B cell (primary cell): ENCODE measurements at regions not wholly inside any gene's neighbourhood (a gene's known extent, or its start where the extent isn't known, plus 50 kb on each side); places are given as distances from the start of the nearest gene placed in this dataset.

ENCODE experiments used
- ATAC-seq: fragments of 200-7000 bp; cut with Tn5 transposase; one replicate; pipeline ENCODE4 v1.10.0; 2021; ENCODE audit warnings: low read depth, mild to moderate bottlenecking, moderate number of reproducible peaks, moderate library complexity
- CTCF ChIA-PET: fragments of 350-600 bp; sonication (Branson Sonifier 250); formaldehyde crosslinking; loops from one replicate; lab custom pipeline; 2021; ENCODE audit warnings: antibody characterized with exemption, inconsistent platforms; lab: Charles Lee
- POLR2A ChIA-PET: fragments of 350-600 bp; sonication (Branson Sonifier 250); formaldehyde crosslinking; loops from one replicate; lab custom pipeline; 2021; ENCODE audit warnings: antibody characterized with exemption; lab: Charles Lee
- DNase-seq: peaks from one replicate; pipeline ENCODE4 v3.0.0; 2013
- H2AFZ ChIP-seq: 2 replicates; pipeline ENCODE4 v1.6.1; 2012; ENCODE audit warnings: mild to moderate bottlenecking, low read depth, low read length; ENCODE audit not compliant: insufficient read depth, poor library complexity, severe bottlenecking
- H3K27ac ChIP-seq, 2 donors: 1 replicate in 1 of 2; 2 replicates in 1 of 2; pipeline ENCODE4 v1.5.1; 2012 to 2013; ENCODE audit warnings: low read length in 2 of 2, mild to moderate bottlenecking in 2 of 2, moderate library complexity in 1 of 2
- H3K27me3 ChIP-seq, 4 experiments: fragments of 200-600 bp in 1 of 4; sonication (generic) in 1 of 4; replicated peaks in 1 of 4; 1 replicate in 2 of 4; 2 replicates in 2 of 4; pipeline versions ENCODE4 v1.6.1 to v1.7.0; 2013 to 2016; ENCODE audit warnings: low read length in 3 of 4, mild to moderate bottlenecking in 2 of 4, mixed read lengths in 1 of 4, moderate library complexity in 1 of 4; ENCODE audit not compliant: insufficient read depth in 4 of 4, control insufficient read depth in 3 of 4; ENCODE audit errors: control extremely low read depth in 1 of 4
- H3K36me3 ChIP-seq, 2 experiments: replicated peaks in 1 of 2; 1 replicate in 1 of 2; 2 replicates in 1 of 2; pipeline versions ENCODE4 v1.6.1 to v1.7.1; 2013; ENCODE audit warnings: low read length in 1 of 2; ENCODE audit not compliant: insufficient read depth in 2 of 2, control insufficient read depth in 1 of 2; ENCODE audit errors: control extremely low read depth in 1 of 2, extremely low read depth in 1 of 2
- H3K4me1 ChIP-seq, 2 donors: fragments of 200-600 bp in 1 of 2; sonication (generic) in 1 of 2; 1 replicate in 1 of 2; 2 replicates in 1 of 2; pipeline versions ENCODE4 v1.5.1 to v1.6.1; 2013 to 2017; ENCODE audit warnings: low read length in 2 of 2; ENCODE audit not compliant: control insufficient read depth in 2 of 2, insufficient read depth in 2 of 2
- H3K4me2 ChIP-seq: replicated peaks from 2 replicates; pipeline ENCODE3; 2012; ENCODE audit warnings: mild to moderate bottlenecking, low read depth, low read length; ENCODE audit not compliant: poor library complexity, severe bottlenecking
- H3K4me3 ChIP-seq, 5 experiments: fragments of 200-600 bp in 1 of 5; sonication (generic) in 1 of 5; 1 replicate in 3 of 5; 2 replicates in 2 of 5; pipeline versions ENCODE4 v1.5.1 to v1.7.0; 2011 to 2016; ENCODE audit warnings: low read length in 4 of 5, mild to moderate bottlenecking in 4 of 5, low read depth in 2 of 5, control low read depth in 1 of 5, moderate library complexity in 1 of 5; ENCODE audit not compliant: insufficient read depth in 1 of 5; ENCODE audit errors: control extremely low read depth in 1 of 5, extremely low read depth in 1 of 5
- H3K79me2 ChIP-seq: fragments of 200-600 bp; sonication (generic); one replicate; pipeline ENCODE4 v1.6.0; 2016; ENCODE audit warnings: low read length; ENCODE audit not compliant: control insufficient read depth, insufficient read depth
- H3K9ac ChIP-seq: fragments of 200-600 bp; sonication (generic); 2 replicates; pipeline ENCODE4 v1.6.1; 2017; ENCODE audit warnings: mild to moderate bottlenecking, low read length, moderate library complexity
- H3K9me3 ChIP-seq, 3 donors: one replicate each; pipeline versions ENCODE4 v1.6.1 to v1.7.1; 2013; ENCODE audit warnings: low read length in 2 of 3; ENCODE audit not compliant: control insufficient read depth in 2 of 3, insufficient read depth in 1 of 3; ENCODE audit errors: control extremely low read depth in 1 of 3
- H4K20me1 ChIP-seq: 2 replicates; pipeline ENCODE4 v1.6.0; 2012; ENCODE audit warnings: mild to moderate bottlenecking, low read length; ENCODE audit not compliant: insufficient read depth, control insufficient read depth, poor library complexity, severe bottlenecking
- H3K27ac Mint-ChIP-seq: one replicate; pipeline ENCODE4 v1.8.0; 2021; ENCODE audit warnings: mixed read lengths
- H3K27me3 Mint-ChIP-seq: one replicate; pipeline ENCODE4 v1.8.0; 2021; ENCODE audit warnings: mixed read lengths
- H3K4me1 Mint-ChIP-seq: one replicate; pipeline ENCODE4 v1.8.0; 2021; ENCODE audit warnings: mixed read lengths
- H3K4me3 Mint-ChIP-seq: one replicate; pipeline ENCODE4 v1.8.0; 2021; ENCODE audit warnings: mixed read lengths
- H3K9me3 Mint-ChIP-seq: one replicate; pipeline ENCODE4 v1.8.0; 2022; ENCODE audit warnings: mixed read lengths; ENCODE audit not compliant: insufficient read depth
- EZH2 ChIP-seq: IDR thresholded peaks from 2 replicates; pipeline ENCODE4 v1.6.1; 2012; ENCODE audit warnings: borderline replicate concordance, low read depth, mild to moderate bottlenecking, moderate library complexity, low read length; ENCODE audit not compliant: insufficient read depth, poor library complexity, severe bottlenecking
- WGBS: methylation state at CpG from one replicate; pipeline ENCODE4 v1.1.5; 2013; ENCODE audit warnings: missing lambda C conversion rate; ENCODE audit not compliant: insufficient coverage; 5-methylcytosine and 5-hydroxymethylcytosine counted together
- intact Hi-C: fragments of 100-400 bp; cut with micrococcal nuclease; formaldehyde crosslinking; loops from one replicate; pipeline ENCODE4 v1.10.0; 2022
- TF ChIP-seq, protein P1 (sequence below): fragments of 200-600 bp; IDR thresholded peaks from one replicate; pipeline ENCODE4 v1.8.0; 2022; ENCODE audit warnings: antibody characterized with exemption, mild to moderate bottlenecking

DNA sequence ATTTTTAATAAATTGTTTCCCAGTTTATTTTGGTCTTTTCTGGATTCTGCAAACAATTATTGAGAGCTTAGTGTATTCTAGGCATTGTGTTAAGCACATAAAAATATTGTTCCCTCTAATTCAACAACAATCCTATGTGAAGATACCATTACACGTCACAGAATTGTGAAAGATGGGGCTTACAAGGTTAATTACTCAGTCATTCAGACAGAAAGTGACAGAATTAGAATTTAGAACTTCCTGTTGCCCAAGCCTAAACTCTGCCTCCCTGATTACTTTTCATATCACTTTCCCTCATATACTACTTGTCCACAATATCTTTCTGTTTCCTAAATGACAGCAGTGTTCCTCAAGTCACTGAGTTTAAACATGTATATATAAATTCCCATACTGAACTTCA lies 186.7 kb upstream of the VEGFC start:
- ATAC-seq (no peak), DNase-seq (no peak)
- H3K27me3 ChIP-seq = no peaks in the 10 kb centered on the region
- no peak overlapping the region for H3K4me3 ChIP-seq
- intact Hi-C loops = no loop called here
- H3K4me2 ChIP-seq = no peak overlapping the region
- H3K9ac ChIP-seq = no peak overlapping the region
- no peak overlapping the region for H2AFZ ChIP-seq
- no peak overlapping the region for H3K27ac ChIP-seq
- CTCF ChIA-PET = no interaction called here
- WGBS = no CpG with 5 or more reads among the region's 1 CpG
- Mint-ChIP-seq H3K27ac (no peak overlapping the region), H3K4me1 (no peaks in the 10 kb centered on the region), H3K27me3 (no peaks in the 10 kb centered on the region), H3K4me3 (no peak overlapping the region), H3K9me3 (no peaks in the 10 kb centered on the region)
- TF ChIP-seq EZH2 = no peak
- TF ChIP-seq, protein P1, sequence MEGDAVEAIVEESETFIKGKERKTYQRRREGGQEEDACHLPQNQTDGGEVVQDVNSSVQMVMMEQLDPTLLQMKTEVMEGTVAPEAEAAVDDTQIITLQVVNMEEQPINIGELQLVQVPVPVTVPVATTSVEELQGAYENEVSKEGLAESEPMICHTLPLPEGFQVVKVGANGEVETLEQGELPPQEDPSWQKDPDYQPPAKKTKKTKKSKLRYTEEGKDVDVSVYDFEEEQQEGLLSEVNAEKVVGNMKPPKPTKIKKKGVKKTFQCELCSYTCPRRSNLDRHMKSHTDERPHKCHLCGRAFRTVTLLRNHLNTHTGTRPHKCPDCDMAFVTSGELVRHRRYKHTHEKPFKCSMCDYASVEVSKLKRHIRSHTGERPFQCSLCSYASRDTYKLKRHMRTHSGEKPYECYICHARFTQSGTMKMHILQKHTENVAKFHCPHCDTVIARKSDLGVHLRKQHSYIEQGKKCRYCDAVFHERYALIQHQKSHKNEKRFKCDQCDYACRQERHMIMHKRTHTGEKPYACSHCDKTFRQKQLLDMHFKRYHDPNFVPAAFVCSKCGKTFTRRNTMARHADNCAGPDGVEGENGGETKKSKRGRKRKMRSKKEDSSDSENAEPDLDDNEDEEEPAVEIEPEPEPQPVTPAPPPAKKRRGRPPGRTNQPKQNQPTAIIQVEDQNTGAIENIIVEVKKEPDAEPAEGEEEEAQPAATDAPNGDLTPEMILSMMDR = no peak
- H3K9me3 ChIP-seq = no peaks in the 10 kb centered on the region
- no peaks in the 10 kb centered on the region for H3K79me2 ChIP-seq
- no peaks in the 10 kb centered on the region for H3K4me1 ChIP-seq
- H4K20me1 ChIP-seq = no peaks in the 10 kb centered on the region
- POLR2A ChIA-PET = no interaction called here
- no peaks in the 10 kb centered on the region for H3K36me3 ChIP-seq

DNA sequence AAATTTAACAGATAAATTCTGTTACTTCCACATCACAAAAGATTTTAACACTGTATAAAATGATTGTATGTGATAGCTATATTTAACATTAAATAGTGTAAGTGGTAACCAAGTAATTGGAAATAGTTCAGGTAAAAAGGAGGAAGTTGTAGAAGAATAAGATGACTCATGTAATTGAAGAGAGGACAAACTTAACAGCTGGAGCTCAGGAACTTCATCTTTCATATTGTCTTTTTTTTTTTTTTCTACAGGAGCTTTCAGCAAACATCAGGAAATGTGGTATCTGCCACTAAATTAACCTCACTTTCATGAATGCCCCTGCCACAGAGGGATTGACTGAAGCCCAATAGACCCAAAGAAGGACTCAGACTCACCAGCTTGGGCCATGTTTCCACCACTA lies 188.4 kb upstream of the VEGFC start:
- POLR2A ChIA-PET = no interaction called here

More for the DNA sequence above, 188.4 kb upstream of the VEGFC start:
- Histone ChIP-seq H3K27ac (no peak overlapping the region), H4K20me1 (no peaks in the 10 kb centered on the region), H2AFZ (no peak overlapping the region), H3K4me3 (no peak overlapping the region), H3K4me1 (no peaks in the 10 kb centered on the region), H3K9me3 (no peaks in the 10 kb centered on the region), H3K79me2 (no peaks in the 10 kb centered on the region), H3K4me2 (no peak overlapping the region), H3K27me3 (no peaks in the 10 kb centered on the region), H3K9ac (no peak overlapping the region), H3K36me3 (no peaks in the 10 kb centered on the region)
- no peak for TF ChIP-seq EZH2
- TF ChIP-seq, protein P1 = no peak
- Mint-ChIP-seq H3K4me1 (no peaks in the 10 kb centered on the region), H3K4me3 (no peak overlapping the region), H3K9me3 (peaks cover 2% of the 10 kb centered on the region), H3K27ac (no peak overlapping the region), H3K27me3 (no peaks in the 10 kb centered on the region)
- intact Hi-C loops = no loop called here
- CTCF ChIA-PET = no interaction called here
- ATAC-seq (no peak), DNase-seq (no peak)
